Stimulated activated CD8-positive, alpha-beta memory T cell treated with anti-CD3 and anti-CD28 coated beads, Interleukin-15, amount 100 ng/mL, for 1 hour (primary cell): ENCODE measurements at regions not wholly inside any gene's neighbourhood (a gene's known extent, or its start where the extent isn't known, plus 50 kb on each side); places are given as distances from the start of the nearest gene placed in this dataset.

Experiments used
- DNase-seq: peaks from one replicate; pipeline ENCODE4 v3.0.0-alpha.2; 2020; ENCODE audit warnings: low read depth

GRCh38 chr14:94887591-94887990 is 117.7 kb upstream of the GSC start:
- no peak for DNase-seq

GRCh38 chr14:94886931-94887330 is 117.0 kb upstream of the GSC start:
- DNase-seq, result no peak

GRCh38 chr14:94885481-94886155 is 115.7 kb upstream of the GSC start:
- DNase-seq, result no peak

GRCh38 chr14:94884616-94885230 is 114.8 kb upstream of the GSC start:
- no peak for DNase-seq

- no peak for DNase-seq
These were observed 112.5 kb upstream of the GSC start for GRCh38 chr14:94882401-94882800.

- DNase-seq, result no peak
These were observed 111.0 kb upstream of the GSC start for GRCh38 chr14:94880876-94881275.

- no peak for DNase-seq
These were observed 110.2 kb upstream of the GSC start for GRCh38 chr14:94880106-94880505.

GRCh38 chr14:94879537-94879936 is 109.6 kb upstream of the GSC start:
- no peak for DNase-seq

GRCh38 chr14:94876306-94876705 is 106.4 kb upstream of the GSC start:
- DNase-seq, result no peak

- no peak for DNase-seq
These were observed 105.3 kb upstream of the GSC start for GRCh38 chr14:94875256-94875655.

GRCh38 chr14:94868772-94869072 is 98.8 kb upstream of the GSC start:
- DNase-seq, result no peak

GRCh38 chr14:94867946-94868771 is 98.2 kb upstream of the GSC start:
- DNase-seq, result no peak

- no peak for DNase-seq
These were observed 97.3 kb upstream of the GSC start for GRCh38 chr14:94867209-94867608.

- DNase-seq, result no peak
These were observed 94.7 kb upstream of the GSC start for GRCh38 chr14:94864387-94865195.

- no peak for DNase-seq
These were observed 93.5 kb upstream of the GSC start for GRCh38 chr14:94863366-94863765.

GRCh38 chr14:94857950-94858349 is 88.0 kb upstream of the GSC start:
- DNase-seq, result no peak

- DNase-seq, result no peak
These were observed 84.0 kb upstream of the GSC start for GRCh38 chr14:94853920-94854319.

- DNase-seq, result no peak
These were observed 80.6 kb upstream of the GSC start for GRCh38 chr14:94850309-94851211.

GRCh38 chr14:94844593-94845152 is 74.8 kb upstream of the GSC start:
- no peak for DNase-seq

GRCh38 chr14:94840467-94840866 is 70.6 kb upstream of the GSC start:
- no peak for DNase-seq

- no peak for DNase-seq
These were observed 69.4 kb upstream of the GSC start for GRCh38 chr14:94839348-94839747.
